C4-2B (cell line): ENCODE measurements at regions not wholly inside any gene's neighbourhood (a gene's known extent, or its start where the extent isn't known, plus 50 kb on each side); places are given as distances from the start of the nearest gene placed in this dataset.

Experiments used
- CTCF ChIP-seq: fragments of 450-650 bp; conservative IDR thresholded peaks from 2 replicates; pipeline ENCODE4 v1.5.1; 2017; ENCODE audit warnings: mild to moderate bottlenecking
- ZFX ChIP-seq: fragments of 450-650 bp; IDR thresholded peaks from 2 replicates; pipeline ENCODE4 v1.6.1; 2017

- TF ChIP-seq CTCF: no peak
- TF ChIP-seq ZFX: no peak
Observed at GRCh38 chr1:196115646-196116045, 492.6 kb downstream of the KCNT2 start.
